PFSK-1 (cell line): ENCODE measurements at regions not wholly inside any gene's neighbourhood (a gene's known extent, or its start where the extent isn't known, plus 50 kb on each side); places are given as distances from the start of the nearest gene placed in this dataset.
A peak's percentile ranks its signal among the peaks of the same experiment; 100 is the strongest.

Experiments
- FOXP2 ChIP-seq: optimal IDR thresholded peaks from 2 replicates; pipeline ENCODE3; 2011; ENCODE audit warnings: borderline replicate concordance, control low read depth, inconsistent platforms; ENCODE audit not compliant: insufficient read depth; ENCODE audit errors: extremely low read length, extremely low read depth
- POLR2AphosphoS5 ChIP-seq: IDR thresholded peaks from 2 replicates; pipeline ENCODE4 v1.6.1; 2012; ENCODE audit warnings: low read depth, mild to moderate bottlenecking, control low read depth, low read length, moderate library complexity
- SIN3A ChIP-seq: IDR thresholded peaks from 2 replicates; pipeline ENCODE4 v1.6.1; 2012; ENCODE audit warnings: mild to moderate bottlenecking, low read length, moderate library complexity, borderline replicate concordance; ENCODE audit not compliant: insufficient read depth
- TAF1 ChIP-seq: IDR thresholded peaks from 2 replicates; pipeline ENCODE4 v1.6.1; 2012; ENCODE audit warnings: low read length, control low read depth, borderline replicate concordance; ENCODE audit not compliant: insufficient read depth
- TF ChIP-seq, protein P1 (sequence below), 2 experiments: IDR thresholded peaks; 2 replicates each; pipeline versions ENCODE4 v1.6.1 to v1.8.0; 2011 to 2012; ENCODE audit warnings: low read depth in 2 of 2, low read length in 2 of 2, control low read depth in 1 of 2, inconsistent platforms in 1 of 2, mild to moderate bottlenecking in 1 of 2, moderate library complexity in 1 of 2; ENCODE audit not compliant: insufficient read depth in 1 of 2

DNA sequence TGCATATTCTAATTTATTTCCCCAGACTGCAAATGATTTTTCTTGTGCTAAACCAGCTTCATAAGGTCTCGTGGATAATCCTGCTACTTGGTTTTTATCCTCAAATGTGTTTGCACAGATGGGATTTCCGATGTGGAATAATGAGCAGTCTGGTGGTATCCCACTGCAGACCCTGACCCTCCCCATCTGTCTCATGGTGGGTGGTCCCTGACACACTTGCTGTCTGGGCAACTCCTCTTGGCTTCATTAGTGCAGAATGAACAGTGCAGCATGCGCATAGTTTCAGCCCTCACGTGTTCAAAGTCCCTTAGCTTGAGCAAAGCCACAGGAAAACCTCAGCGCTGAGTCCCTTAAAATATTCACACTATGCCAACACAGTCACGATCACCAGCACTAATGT, 996.5 kb downstream of the AACS start:
- TF ChIP-seq POLR2AphosphoS5 (no peak), SIN3A (no peak), FOXP2 (no peak), TAF1 (no peak)
- TF ChIP-seq, protein P1, sequence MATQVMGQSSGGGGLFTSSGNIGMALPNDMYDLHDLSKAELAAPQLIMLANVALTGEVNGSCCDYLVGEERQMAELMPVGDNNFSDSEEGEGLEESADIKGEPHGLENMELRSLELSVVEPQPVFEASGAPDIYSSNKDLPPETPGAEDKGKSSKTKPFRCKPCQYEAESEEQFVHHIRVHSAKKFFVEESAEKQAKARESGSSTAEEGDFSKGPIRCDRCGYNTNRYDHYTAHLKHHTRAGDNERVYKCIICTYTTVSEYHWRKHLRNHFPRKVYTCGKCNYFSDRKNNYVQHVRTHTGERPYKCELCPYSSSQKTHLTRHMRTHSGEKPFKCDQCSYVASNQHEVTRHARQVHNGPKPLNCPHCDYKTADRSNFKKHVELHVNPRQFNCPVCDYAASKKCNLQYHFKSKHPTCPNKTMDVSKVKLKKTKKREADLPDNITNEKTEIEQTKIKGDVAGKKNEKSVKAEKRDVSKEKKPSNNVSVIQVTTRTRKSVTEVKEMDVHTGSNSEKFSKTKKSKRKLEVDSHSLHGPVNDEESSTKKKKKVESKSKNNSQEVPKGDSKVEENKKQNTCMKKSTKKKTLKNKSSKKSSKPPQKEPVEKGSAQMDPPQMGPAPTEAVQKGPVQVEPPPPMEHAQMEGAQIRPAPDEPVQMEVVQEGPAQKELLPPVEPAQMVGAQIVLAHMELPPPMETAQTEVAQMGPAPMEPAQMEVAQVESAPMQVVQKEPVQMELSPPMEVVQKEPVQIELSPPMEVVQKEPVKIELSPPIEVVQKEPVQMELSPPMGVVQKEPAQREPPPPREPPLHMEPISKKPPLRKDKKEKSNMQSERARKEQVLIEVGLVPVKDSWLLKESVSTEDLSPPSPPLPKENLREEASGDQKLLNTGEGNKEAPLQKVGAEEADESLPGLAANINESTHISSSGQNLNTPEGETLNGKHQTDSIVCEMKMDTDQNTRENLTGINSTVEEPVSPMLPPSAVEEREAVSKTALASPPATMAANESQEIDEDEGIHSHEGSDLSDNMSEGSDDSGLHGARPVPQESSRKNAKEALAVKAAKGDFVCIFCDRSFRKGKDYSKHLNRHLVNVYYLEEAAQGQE (IDR thresholded peaks at IDR 0.05; ENCODE audit: insufficient read depth in 1 of 2, low read depth in 2 of 2, low read length in 2 of 2), result no peak

DNA sequence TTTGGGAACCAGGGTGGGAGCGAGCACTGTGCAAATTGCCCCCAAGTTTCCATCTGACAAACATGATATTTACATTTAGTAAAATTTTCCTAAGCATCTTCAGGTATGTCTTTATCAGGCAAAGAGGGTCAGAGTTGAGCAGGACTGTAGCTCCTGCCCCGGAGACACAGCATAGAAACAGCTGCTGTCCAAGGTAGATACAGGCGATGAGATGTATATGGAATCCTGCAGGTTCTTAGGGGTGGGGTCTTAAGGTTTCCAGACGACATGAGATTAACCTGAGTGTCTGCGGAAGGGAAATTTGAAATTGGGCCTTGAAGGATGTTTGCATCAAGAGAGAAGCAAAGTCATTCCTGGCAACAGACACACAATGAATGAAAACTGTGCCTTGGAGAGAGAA, 998.8 kb downstream of the AACS start:
- TF ChIP-seq, protein P1 (IDR thresholded peaks at IDR 0.05; ENCODE audit: insufficient read depth in 1 of 2, low read depth in 2 of 2, low read length in 2 of 2), result peak; percentile 56 to 86; a peak in 3 of 4 replicates
- TF ChIP-seq SIN3A, result no peak
- TF ChIP-seq FOXP2, result no peak
- no peak for TF ChIP-seq TAF1
- TF ChIP-seq POLR2AphosphoS5, result no peak

DNA sequence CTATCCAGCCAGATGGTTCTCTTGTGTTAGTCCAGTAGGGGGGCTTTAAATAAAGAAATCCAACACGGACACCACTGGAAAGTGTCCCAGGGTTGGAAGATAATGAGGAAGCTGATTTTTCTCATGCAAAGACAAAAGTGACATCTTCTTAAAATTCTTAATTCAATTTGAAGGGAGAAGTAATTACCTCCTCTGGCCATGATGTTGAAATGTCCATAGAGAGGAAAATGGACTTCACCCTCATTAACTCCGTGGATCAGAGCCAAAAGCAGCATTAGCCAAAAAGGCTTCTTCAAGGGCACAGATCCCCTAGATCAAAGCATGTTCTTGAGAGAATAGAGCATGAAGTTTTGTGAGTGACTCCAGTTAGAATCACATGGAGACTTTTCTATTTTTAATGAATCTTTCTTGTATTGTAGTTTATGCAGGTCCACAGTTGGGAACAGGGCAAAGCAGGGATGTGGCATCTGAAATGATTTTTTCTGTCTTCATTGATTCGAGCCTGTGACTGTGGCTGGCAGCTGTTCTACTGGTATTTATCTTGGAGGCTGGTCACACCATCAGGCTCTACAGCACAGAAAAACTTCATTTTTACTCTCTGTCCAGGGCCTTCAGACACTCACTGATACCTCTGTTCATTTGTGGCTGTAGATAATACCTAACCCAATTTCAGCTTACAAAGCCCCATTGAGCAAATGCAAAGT, 1002.5 kb downstream of the AACS start:
- TF ChIP-seq SIN3A (no peak), POLR2AphosphoS5 (no peak), TAF1 (no peak), FOXP2 (no peak)
- TF ChIP-seq, protein P1 (IDR thresholded peaks at IDR 0.05; ENCODE audit: insufficient read depth in 1 of 2, low read depth in 2 of 2, low read length in 2 of 2), result no peak

GRCh38 chr12:126069549-126070165, 1004.4 kb downstream of the AACS start:
- TF ChIP-seq FOXP2 (no peak), POLR2AphosphoS5 (no peak), TAF1 (no peak), SIN3A (no peak)
- TF ChIP-seq, protein P1 (IDR thresholded peaks at IDR 0.05; ENCODE audit: insufficient read depth in 1 of 2, low read depth in 2 of 2, low read length in 2 of 2), result no peak
